MM.1S (cell line): ENCODE measurements at regions not wholly inside any gene's neighbourhood (a gene's known extent, or its start where the extent isn't known, plus 50 kb on each side); places are given as distances from the start of the nearest gene placed in this dataset.

Experiments used
- DNase-seq: peaks from one replicate; pipeline ENCODE4 v3.0.0-alpha.2; 2015
- H2AFZ ChIP-seq: fragments of 300-600 bp; sonication (generic); 2 replicates; pipeline ENCODE4 v1.6.0; 2016; ENCODE audit warnings: antibody characterized with exemption, low read length
- H3F3A ChIP-seq: fragments of 300-600 bp; sonication (generic); 2 replicates; pipeline ENCODE4 v1.6.1; 2016; ENCODE audit warnings: mild to moderate bottlenecking, antibody characterized with exemption, low read length, moderate library complexity, mixed read lengths; ENCODE audit not compliant: insufficient read depth
- H3K27ac ChIP-seq: fragments of 300-600 bp; sonication (generic); 2 replicates; pipeline ENCODE4 v1.5.1; 2016; ENCODE audit warnings: mild to moderate bottlenecking, low read length
- H3K27me3 ChIP-seq: fragments of 300-600 bp; sonication (generic); replicated peaks from 2 replicates; pipeline ENCODE4 v1.6.0; 2016; ENCODE audit warnings: low read length; ENCODE audit not compliant: insufficient read depth
- H3K36me3 ChIP-seq: fragments of 300-600 bp; sonication (generic); replicated peaks from 2 replicates; pipeline ENCODE4 v1.6.1; 2016; ENCODE audit warnings: mild to moderate bottlenecking, low read length, mixed read lengths; ENCODE audit not compliant: insufficient read depth
- H3K4me1 ChIP-seq: fragments of 300-600 bp; sonication (generic); 2 replicates; pipeline ENCODE4 v1.6.1; 2016; ENCODE audit warnings: low read length, mixed read lengths
- H3K4me2 ChIP-seq: fragments of 300-600 bp; sonication (generic); 2 replicates; pipeline ENCODE4 v1.6.0; 2016; ENCODE audit warnings: low read depth, low read length
- H3K4me3 ChIP-seq: fragments of 300-600 bp; sonication (generic); 2 replicates; pipeline ENCODE4 v1.5.1; 2016; ENCODE audit warnings: low read length, mixed read lengths
- H3K79me2 ChIP-seq: fragments of 300-600 bp; sonication (generic); 2 replicates; pipeline ENCODE4 v1.6.1; 2016; ENCODE audit warnings: mixed run types, low read length, mixed read lengths
- H3K9ac ChIP-seq: fragments of 300-600 bp; sonication (generic); 2 replicates; pipeline ENCODE4 v1.6.1; 2016; ENCODE audit warnings: low read length, mixed read lengths
- H3K9me2 ChIP-seq: fragments of 300-600 bp; sonication (generic); replicated peaks from 2 replicates; pipeline ENCODE4 v1.6.1; 2016; ENCODE audit warnings: mild to moderate bottlenecking, low read length, mixed read lengths; ENCODE audit not compliant: insufficient read depth
- H3K9me3 ChIP-seq: fragments of 300-600 bp; sonication (generic); replicated peaks from 2 replicates; pipeline ENCODE4 v1.6.1; 2016; ENCODE audit warnings: mild to moderate bottlenecking, low read length, mixed read lengths; ENCODE audit not compliant: insufficient read depth
- H4K20me1 ChIP-seq: fragments of 300-600 bp; sonication (generic); 2 replicates; pipeline ENCODE4 v1.6.1; 2016; ENCODE audit warnings: mild to moderate bottlenecking, low read length, moderate library complexity, mixed read lengths; ENCODE audit not compliant: insufficient read depth
- CTCF ChIP-seq: fragments of 300-600 bp; sonication (generic); IDR thresholded peaks from 2 replicates; pipeline ENCODE4 v1.5.1; 2016; ENCODE audit warnings: antibody characterized with exemption, low read length, mixed read lengths
- EZH2 ChIP-seq: fragments of 300-600 bp; sonication (generic); optimal IDR thresholded peaks from 2 replicates; pipeline ENCODE3; 2017; ENCODE audit warnings: low read depth, mild to moderate bottlenecking, antibody characterized with exemption, low read length, mixed read lengths
- EZH2phosphoT487 ChIP-seq: fragments of 300-600 bp; sonication (generic); IDR thresholded peaks from 2 replicates; pipeline ENCODE4 v1.6.1; 2018; ENCODE audit warnings: antibody characterized with exemption, low read length

GRCh38 chr2:67771380-67771779 lies 291.4 kb downstream of the C1D start:
- DNase-seq, result no peak
- Histone ChIP-seq H3K27ac (no peak overlapping the region), H3K27me3 (no peaks in the 10 kb centered on the region)

GRCh38 chr2:67772216-67773170 lies 290.3 kb downstream of the C1D start:
- Histone ChIP-seq H3K36me3 (no peaks in the 10 kb centered on the region), H3K27ac (no peak overlapping the region), H3K9ac (no peak overlapping the region), H3K9me3 (no peaks in the 10 kb centered on the region), H3K4me3 (no peak overlapping the region), H3K79me2 (no peaks in the 10 kb centered on the region), H3K9me2 (no peaks in the 10 kb centered on the region), H3K27me3 (no peaks in the 10 kb centered on the region), H3K4me2 (no peak overlapping the region), H4K20me1 (no peaks in the 10 kb centered on the region), H3F3A (no peaks in the 10 kb centered on the region), H3K4me1 (no peaks in the 10 kb centered on the region), H2AFZ (no peak overlapping the region)
- TF ChIP-seq EZH2, result no peak
- TF ChIP-seq EZH2phosphoT487, result no peak
- TF ChIP-seq CTCF, result no peak
- DNase-seq, result no peak

More at GRCh38 chr2:67771380-67771779, 291.4 kb downstream of the C1D start:
- H3K79me2 ChIP-seq, result no peaks in the 10 kb centered on the region
- no peak overlapping the region for H3K4me2 ChIP-seq
- H3K9ac ChIP-seq, result no peak overlapping the region
- no peaks in the 10 kb centered on the region for H3K9me3 ChIP-seq
- H3K9me2 ChIP-seq, result no peaks in the 10 kb centered on the region
- H3F3A ChIP-seq, result no peaks in the 10 kb centered on the region
- H4K20me1 ChIP-seq, result no peaks in the 10 kb centered on the region
- no peaks in the 10 kb centered on the region for H3K4me1 ChIP-seq
- H2AFZ ChIP-seq, result no peak overlapping the region
- H3K4me3 ChIP-seq, result no peak overlapping the region
- no peaks in the 10 kb centered on the region for H3K36me3 ChIP-seq
- TF ChIP-seq EZH2phosphoT487 (no peak), EZH2 (no peak), CTCF (no peak)

GRCh38 chr2:67773851-67774250 lies 289.0 kb downstream of the C1D start:
- Histone ChIP-seq H3K4me1 (no peaks in the 10 kb centered on the region), H3F3A (no peaks in the 10 kb centered on the region), H4K20me1 (no peaks in the 10 kb centered on the region), H3K9me2 (no peaks in the 10 kb centered on the region), H3K27ac (no peak overlapping the region), H2AFZ (no peak overlapping the region), H3K4me2 (no peak overlapping the region), H3K9me3 (no peaks in the 10 kb centered on the region), H3K27me3 (no peaks in the 10 kb centered on the region), H3K36me3 (no peaks in the 10 kb centered on the region), H3K9ac (no peak overlapping the region), H3K79me2 (no peaks in the 10 kb centered on the region), H3K4me3 (no peak overlapping the region)
- DNase-seq, result no peak
- TF ChIP-seq EZH2phosphoT487 (no peak), CTCF (no peak), EZH2 (no peak)
